ENCODE measurements at regions not wholly inside any gene's neighbourhood (a gene's known extent, or its start where the extent isn't known, plus 50 kb on each side); places are given as distances from the start of the nearest gene placed in this dataset.
"Not testable (repeated sequence)": the region's sequence is repeated elsewhere in the genome, so short reads cannot be mapped to it uniquely, and the experiment has no call there.

GRCh38 chr10:127648885-127649284, 88.1 kb upstream of the FOXI2 start:
- TF ChIP-seq GABPA (IDR thresholded peaks at IDR 0.05 in 1 of 2, conservative IDR thresholded peaks at IDR 0.05 in 1 of 2) (no peak), SP1 (IDR thresholded peaks at IDR 0.05) (no peak), HNF4A (conservative IDR thresholded peaks at IDR 0.05) (no peak), MAX (IDR thresholded peaks at IDR 0.05) (no peak), HNF4G (IDR thresholded peaks at IDR 0.05) (no peak), FOXA2 (IDR thresholded peaks at IDR 0.05) (no peak), RXRA (IDR thresholded peaks at IDR 0.05) (no peak), YY1 (IDR thresholded peaks at IDR 0.05) (no peak), REST (IDR thresholded peaks at IDR 0.05) (no peak)
- no peak for DNase-seq (ENCODE audit: low spot score)
- H3K27ac ChIP-seq (ENCODE audit: low read depth in 1 of 2, low read length in 2 of 2) = no peak overlapping the region
- H3K9ac ChIP-seq (ENCODE audit: low read depth in 1 of 2, low read length in 2 of 2) = no peak overlapping the region
- H3K36me3 ChIP-seq (ENCODE audit: control insufficient read depth in 4 of 4, insufficient read depth in 3 of 4, low read depth in 1 of 4, low read length in 3 of 4) = no peaks in the 10 kb centered on the region
- H3K4me3 ChIP-seq (ENCODE audit: low read depth in 1 of 3, low read length in 3 of 3) = no peak overlapping the region
- WGBS = 87% methylated on average over 3 of the region's 3 CpGs
- peaks cover 0 to 1% (median 0%) of the 10 kb centered on the region in 4 donors for H3K9me3 ChIP-seq (ENCODE audit: control insufficient read depth in 4 of 4, low read length in 3 of 4)
- H3K4me1 ChIP-seq (ENCODE audit: control insufficient read depth in 4 of 4, insufficient read depth in 4 of 4, low read length in 3 of 4) = no peaks in the 10 kb centered on the region
- H3K27me3 ChIP-seq (ENCODE audit: control insufficient read depth in 4 of 4, insufficient read depth in 4 of 4, low read length in 3 of 4) = peaks cover 0 to 10% (median 1%) of the 10 kb centered on the region in 4 donors

DNA sequence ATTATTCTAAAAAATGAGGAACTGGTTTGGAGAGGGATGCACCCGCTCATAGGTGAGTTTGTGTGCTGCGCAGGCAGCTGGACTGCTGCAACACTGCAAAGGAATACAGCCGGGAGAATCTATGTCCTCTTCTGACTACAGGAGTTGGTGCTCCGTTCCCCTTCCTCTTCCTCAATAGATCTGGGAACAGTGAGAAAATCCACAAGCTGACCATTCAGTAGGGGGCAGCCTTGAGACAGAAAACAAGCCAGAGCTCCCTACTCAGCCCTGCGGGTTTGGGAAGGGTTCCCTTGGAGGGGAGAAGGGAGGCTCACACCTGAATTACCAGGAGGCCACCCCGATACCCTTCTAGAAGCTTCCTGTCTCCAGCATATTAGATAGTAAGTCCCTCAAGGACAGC, 87.3 kb upstream of the FOXI2 start:
- peaks cover 0 to 7% (median 1%) of the 10 kb centered on the region in 4 donors for H3K27me3 ChIP-seq (ENCODE audit: control insufficient read depth in 4 of 4, insufficient read depth in 4 of 4, low read length in 3 of 4)
- no peaks in the 10 kb centered on the region for H3K36me3 ChIP-seq (ENCODE audit: control insufficient read depth in 4 of 4, insufficient read depth in 3 of 4, low read depth in 1 of 4, low read length in 3 of 4)
- no peaks in the 10 kb centered on the region for H3K9me3 ChIP-seq (ENCODE audit: control insufficient read depth in 4 of 4, low read length in 3 of 4)
- 42% methylated on average over 6 of the region's 6 CpGs for WGBS
- TF ChIP-seq TAF1 (conservative IDR thresholded peaks at IDR 0.05) = no peak
- no peak overlapping the region for H3K9ac ChIP-seq (ENCODE audit: low read depth in 1 of 2, low read length in 2 of 2)
- DNase-seq (ENCODE audit: low spot score) = no peak
- no peak overlapping the region for H3K4me3 ChIP-seq (ENCODE audit: low read depth in 1 of 3, low read length in 3 of 3)
- no peaks in the 10 kb centered on the region for H3K4me1 ChIP-seq (ENCODE audit: control insufficient read depth in 4 of 4, insufficient read depth in 4 of 4, low read length in 3 of 4)
- no peak overlapping the region for H3K27ac ChIP-seq (ENCODE audit: low read depth in 1 of 2, low read length in 2 of 2)

DNA sequence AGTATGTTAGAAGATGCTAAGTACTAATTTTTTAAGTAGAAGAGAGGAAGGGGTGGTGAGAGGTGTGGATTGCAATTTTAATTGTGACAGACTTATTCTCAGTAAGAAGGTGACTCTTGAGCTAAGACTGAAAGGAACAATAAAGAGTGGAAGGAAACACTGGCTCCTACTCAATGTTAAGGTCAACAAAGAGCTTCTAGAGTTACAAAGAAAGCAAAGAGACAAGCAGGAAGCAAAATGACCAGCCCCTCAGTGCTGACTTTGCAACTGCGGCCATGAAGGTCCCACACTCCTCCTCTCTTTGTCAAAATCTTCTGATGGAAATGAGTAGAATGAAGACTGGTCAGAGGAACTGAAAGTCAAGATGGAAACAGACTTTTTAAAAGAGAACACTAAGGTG, 79.9 kb upstream of the FOXI2 start:
- Histone ChIP-seq H3K9ac (ENCODE audit: low read depth in 1 of 2, low read length in 2 of 2) (no peak overlapping the region), H3K4me3 (ENCODE audit: low read depth in 1 of 3, low read length in 3 of 3) (no peak overlapping the region), H3K9me3 (ENCODE audit: control insufficient read depth in 4 of 4, low read length in 3 of 4) (no peaks in the 10 kb centered on the region), H3K27ac (ENCODE audit: low read depth in 1 of 2, low read length in 2 of 2) (no peak overlapping the region), H3K4me1 (ENCODE audit: control insufficient read depth in 4 of 4, insufficient read depth in 4 of 4, low read length in 3 of 4) (no peaks in the 10 kb centered on the region), H3K27me3 (ENCODE audit: control insufficient read depth in 4 of 4, insufficient read depth in 4 of 4, low read length in 3 of 4) (peaks cover 0 to 11% (median 0%) of the 10 kb centered on the region in 4 donors), H3K36me3 (ENCODE audit: control insufficient read depth in 4 of 4, insufficient read depth in 3 of 4, low read depth in 1 of 4, low read length in 3 of 4) (no peaks in the 10 kb centered on the region)
- 50% methylated on average over 1 of the region's 1 CpG for WGBS
- DNase-seq (ENCODE audit: low spot score) = no peak
- TF ChIP-seq, protein P1, sequence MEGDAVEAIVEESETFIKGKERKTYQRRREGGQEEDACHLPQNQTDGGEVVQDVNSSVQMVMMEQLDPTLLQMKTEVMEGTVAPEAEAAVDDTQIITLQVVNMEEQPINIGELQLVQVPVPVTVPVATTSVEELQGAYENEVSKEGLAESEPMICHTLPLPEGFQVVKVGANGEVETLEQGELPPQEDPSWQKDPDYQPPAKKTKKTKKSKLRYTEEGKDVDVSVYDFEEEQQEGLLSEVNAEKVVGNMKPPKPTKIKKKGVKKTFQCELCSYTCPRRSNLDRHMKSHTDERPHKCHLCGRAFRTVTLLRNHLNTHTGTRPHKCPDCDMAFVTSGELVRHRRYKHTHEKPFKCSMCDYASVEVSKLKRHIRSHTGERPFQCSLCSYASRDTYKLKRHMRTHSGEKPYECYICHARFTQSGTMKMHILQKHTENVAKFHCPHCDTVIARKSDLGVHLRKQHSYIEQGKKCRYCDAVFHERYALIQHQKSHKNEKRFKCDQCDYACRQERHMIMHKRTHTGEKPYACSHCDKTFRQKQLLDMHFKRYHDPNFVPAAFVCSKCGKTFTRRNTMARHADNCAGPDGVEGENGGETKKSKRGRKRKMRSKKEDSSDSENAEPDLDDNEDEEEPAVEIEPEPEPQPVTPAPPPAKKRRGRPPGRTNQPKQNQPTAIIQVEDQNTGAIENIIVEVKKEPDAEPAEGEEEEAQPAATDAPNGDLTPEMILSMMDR (IDR thresholded peaks at IDR 0.05; ENCODE audit: low read depth, low read length, missing input control) = no peak
- TF ChIP-seq RXRA (IDR thresholded peaks at IDR 0.05) (no peak), GABPA (IDR thresholded peaks at IDR 0.05 in 1 of 2, conservative IDR thresholded peaks at IDR 0.05 in 1 of 2) (no peak), HNF4A (conservative IDR thresholded peaks at IDR 0.05) (no peak), HNF4G (IDR thresholded peaks at IDR 0.05) (no peak), MAX (IDR thresholded peaks at IDR 0.05) (no peak), NR2F2 (IDR thresholded peaks at IDR 0.05) (no peak)

GRCh38 chr10:127676430-127676829, 60.6 kb upstream of the FOXI2 start:
- not testable (repeated sequence) for DNase-seq (ENCODE audit: low spot score); H3K27me3 ChIP-seq (ENCODE audit: control insufficient read depth in 4 of 4, insufficient read depth in 4 of 4, low read length in 3 of 4); H3K9me3 ChIP-seq (ENCODE audit: control insufficient read depth in 4 of 4, low read length in 3 of 4); H3K4me1 ChIP-seq (ENCODE audit: control insufficient read depth in 4 of 4, insufficient read depth in 4 of 4, low read length in 3 of 4); H3K36me3 ChIP-seq (ENCODE audit: control insufficient read depth in 4 of 4, insufficient read depth in 3 of 4, low read depth in 1 of 4, low read length in 3 of 4); H3K27ac ChIP-seq (ENCODE audit: low read depth in 1 of 2, low read length in 2 of 2); H3K9ac ChIP-seq (ENCODE audit: low read depth in 1 of 2, low read length in 2 of 2); H3K4me3 ChIP-seq (ENCODE audit: low read depth in 1 of 3, low read length in 3 of 3)
- WGBS = 45% methylated on average over 3 of the region's 3 CpGs
